ENCODE measurements at regions not wholly inside any gene's neighbourhood (a gene's known extent, or its start where the extent isn't known, plus 50 kb on each side); places are given as distances from the start of the nearest gene placed in this dataset.

- DNase-seq: no peak
These were observed 113.3 kb upstream of the GRAMD2B start for GRCh38 chr5:126309860-126310259.

GRCh38 chr5:126311766-126312165 lies 111.4 kb upstream of the GRAMD2B start:
- DNase-seq: no peak

GRCh38 chr5:126315341-126315740 lies 107.9 kb upstream of the GRAMD2B start:
- no peak for DNase-seq

- no peak for DNase-seq
These were observed 90.9 kb upstream of the GRAMD2B start for GRCh38 chr5:126332326-126332725.

- DNase-seq: no peak
These were observed 88.4 kb upstream of the GRAMD2B start for GRCh38 chr5:126334760-126335159.

- no peak for DNase-seq
These were observed 87.3 kb upstream of the GRAMD2B start for GRCh38 chr5:126335886-126336285.

DNA sequence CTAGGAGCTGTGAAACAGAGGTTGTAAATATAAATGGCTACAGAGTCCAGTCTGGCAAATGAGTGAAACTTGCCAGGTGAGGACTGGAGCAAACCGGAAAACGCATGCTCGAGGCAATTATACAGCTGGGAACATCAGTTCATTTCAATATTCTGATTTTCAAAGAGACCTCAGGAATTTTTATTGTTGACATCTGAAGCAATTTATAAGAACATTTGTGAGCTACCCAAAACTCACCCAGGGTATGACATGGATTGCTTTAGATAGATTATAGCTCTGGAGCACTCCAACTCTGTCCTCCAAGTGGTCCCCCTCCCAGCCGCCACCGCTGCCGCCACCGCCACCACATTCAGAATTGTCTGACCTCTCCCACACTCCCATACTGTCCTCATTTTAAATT lies 84.6 kb upstream of the GRAMD2B start:
- no peak for DNase-seq

- DNase-seq: peak; percentile 13 to 59
These were observed 83.9 kb upstream of the GRAMD2B start for GRCh38 chr5:126339215-126339805.

GRCh38 chr5:126341906-126342630 lies 81.1 kb upstream of the GRAMD2B start:
- no peak for DNase-seq

GRCh38 chr5:126348855-126349635 lies 74.2 kb upstream of the GRAMD2B start:
- DNase-seq: no peak

- DNase-seq: no peak
These were observed 72.1 kb upstream of the GRAMD2B start for GRCh38 chr5:126351153-126351552.

GRCh38 chr5:126354012-126354857 lies 69.0 kb upstream of the GRAMD2B start:
- no peak for DNase-seq

- no peak for DNase-seq
These were observed 68.1 kb upstream of the GRAMD2B start for GRCh38 chr5:126354858-126355731.

DNA sequence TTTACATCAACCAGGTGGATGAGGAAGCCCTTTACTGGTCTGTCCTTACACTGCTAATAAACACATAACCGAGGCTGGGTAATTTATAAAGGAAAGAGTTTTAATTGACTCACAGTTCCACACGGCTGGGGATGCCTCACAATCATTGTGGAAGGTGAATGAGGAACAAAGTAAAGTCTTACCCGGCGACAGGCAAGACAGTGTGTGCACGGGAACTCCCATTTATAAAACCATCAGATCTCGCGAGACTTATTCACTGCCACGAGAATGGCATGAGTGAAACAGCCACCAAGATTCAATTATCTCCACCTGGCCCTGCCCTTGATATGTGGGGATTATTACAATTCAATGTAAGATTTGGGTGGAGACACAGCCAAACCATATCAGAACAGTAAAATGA lies 67.3 kb upstream of the GRAMD2B start:
- DNase-seq: no peak

- DNase-seq: no peak
These were observed 65.4 kb upstream of the GRAMD2B start for GRCh38 chr5:126357585-126358342.

- DNase-seq: no peak
These were observed 64.7 kb upstream of the GRAMD2B start for GRCh38 chr5:126358525-126358924.

DNA sequence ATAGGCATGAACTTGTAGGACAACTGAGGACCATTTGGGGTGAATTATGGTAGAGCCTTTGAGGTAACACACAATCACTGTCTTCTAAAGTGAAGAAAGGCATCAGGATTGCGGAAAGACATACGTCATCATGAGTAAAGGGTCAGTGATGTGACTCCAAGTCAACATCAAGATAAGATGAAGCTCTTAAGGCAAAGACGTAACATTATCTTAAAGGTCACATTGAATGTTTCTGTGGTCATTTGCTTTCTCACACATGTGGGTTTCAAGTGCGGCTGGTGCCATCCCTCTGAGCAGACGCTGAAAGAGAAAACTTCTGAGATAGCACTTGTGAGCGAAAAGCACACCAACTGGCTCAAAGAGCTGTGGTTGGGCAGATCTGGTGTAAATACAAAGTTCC lies 63.3 kb upstream of the GRAMD2B start:
- no peak for DNase-seq

DNA sequence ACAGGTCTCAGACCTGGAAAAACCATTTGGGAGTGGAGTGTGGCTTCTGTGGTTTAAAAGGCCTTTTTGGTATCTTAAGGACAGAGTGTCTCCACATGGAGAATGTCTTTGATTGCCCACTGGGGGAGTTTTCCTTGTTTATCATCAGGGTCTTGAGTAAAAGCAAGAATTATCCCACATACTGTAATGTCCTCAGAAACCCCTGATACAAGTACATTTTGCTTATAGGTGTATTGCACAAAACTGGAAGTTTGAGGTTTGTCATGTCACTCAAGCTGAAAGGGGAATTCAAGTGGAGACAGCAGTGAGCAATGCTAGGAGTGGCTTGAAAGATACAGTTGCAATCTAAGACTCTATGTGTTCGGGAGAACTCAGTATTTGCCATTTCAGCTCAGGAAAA lies 62.7 kb upstream of the GRAMD2B start:
- DNase-seq: no peak

DNA sequence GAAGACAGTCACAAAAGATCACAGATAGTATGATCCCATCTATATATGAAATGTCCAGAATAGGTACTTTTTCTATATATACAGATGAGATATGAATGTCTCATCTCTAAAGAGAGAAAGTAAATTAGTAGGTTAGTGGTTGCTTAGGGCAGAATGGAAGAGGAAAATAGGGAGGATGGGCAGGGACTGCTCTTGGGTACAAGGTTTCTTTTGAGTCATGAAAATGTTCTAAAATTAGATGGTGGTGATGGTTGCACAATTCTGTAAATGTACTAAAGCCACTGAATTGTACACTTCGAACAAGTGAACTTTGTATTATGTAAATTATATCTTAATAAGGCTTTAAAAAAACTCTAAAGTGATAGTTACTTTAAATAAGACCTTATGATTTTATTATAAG lies 59.6 kb upstream of the GRAMD2B start:
- DNase-seq: no peak

- no peak for DNase-seq
These were observed 58.9 kb upstream of the GRAMD2B start for GRCh38 chr5:126364206-126364902.

Measured in stimulated activated CD4-positive, alpha-beta T cell treated with anti-CD3 and anti-CD28 coated beads, Interleukin-2, amount 100 ng/mL, for 24 hours (primary cell).